H9 (cell line): ENCODE measurements at regions not wholly inside any gene's neighbourhood (a gene's known extent, or its start where the extent isn't known, plus 50 kb on each side); places are given as distances from the start of the nearest gene placed in this dataset.

Source experiments
- DNase-seq: peaks from one replicate; pipeline ENCODE4 v3.0.0-alpha.2; 2017
- H2AFZ ChIP-seq: one replicate; pipeline ENCODE4 v1.6.1; 2013; ENCODE audit warnings: mild to moderate bottlenecking, low read length, control low read depth, moderate library complexity
- H2AK5ac ChIP-seq: 2 replicates; pipeline ENCODE4 v1.6.1; 2013; ENCODE audit warnings: low read length, control low read depth, mixed read lengths; ENCODE audit not compliant: insufficient read length
- H2BK120ac ChIP-seq: one replicate; pipeline ENCODE4 v1.6.1; 2013; ENCODE audit warnings: low read depth, mild to moderate bottlenecking, low read length, control low read depth, inconsistent platforms; ENCODE audit not compliant: poor library complexity, severe bottlenecking
- H2BK12ac ChIP-seq: 2 replicates; pipeline ENCODE4 v1.6.1; 2013; ENCODE audit warnings: low read length, control low read depth, mixed read lengths, low read depth; ENCODE audit not compliant: insufficient read length
- H2BK15ac ChIP-seq: 2 replicates; pipeline ENCODE4 v1.6.1; 2013; ENCODE audit warnings: low read depth, low read length, control low read depth
- H2BK20ac ChIP-seq: one replicate; pipeline ENCODE4 v1.6.1; 2013; ENCODE audit warnings: low read depth, mild to moderate bottlenecking, low read length, control low read depth, inconsistent platforms; ENCODE audit not compliant: poor library complexity, severe bottlenecking
- H2BK5ac ChIP-seq: 2 replicates; pipeline ENCODE4 v1.6.1; 2013; ENCODE audit warnings: low read length, control low read depth, mixed read lengths; ENCODE audit not compliant: insufficient read length
- H3K14ac ChIP-seq: 2 replicates; pipeline ENCODE4 v1.6.1; 2013; ENCODE audit warnings: low read length, control low read depth; ENCODE audit not compliant: insufficient read depth
- H3K18ac ChIP-seq: 2 replicates; pipeline ENCODE4 v1.6.1; 2013; ENCODE audit warnings: low read depth, mild to moderate bottlenecking, mixed read lengths, low read length, control low read depth; ENCODE audit not compliant: insufficient read length
- H3K23ac ChIP-seq: 2 replicates; pipeline ENCODE4 v1.6.1; 2013; ENCODE audit warnings: low read length, control low read depth, mixed read lengths, low read depth; ENCODE audit not compliant: insufficient read length
- H3K23me2 ChIP-seq: 2 replicates; pipeline ENCODE4 v1.6.1; 2013; ENCODE audit warnings: low read depth, mild to moderate bottlenecking, mixed read lengths, low read length, control low read depth; ENCODE audit not compliant: insufficient read length, poor library complexity, severe bottlenecking
- H3K27ac ChIP-seq: 2 replicates; pipeline ENCODE4 v1.5.1; 2013; ENCODE audit warnings: low read length, control low read depth, mixed read lengths, low read depth; ENCODE audit not compliant: insufficient read length
- H3K27me3 ChIP-seq: 2 replicates; pipeline ENCODE4 v1.6.1; 2013; ENCODE audit warnings: low read length, control low read depth, inconsistent platforms; ENCODE audit not compliant: insufficient read depth
- H3K4ac ChIP-seq: 2 replicates; pipeline ENCODE4 v1.6.1; 2013; ENCODE audit warnings: low read depth, mild to moderate bottlenecking, control low read depth, inconsistent platforms, low read length, moderate library complexity
- H3K4me1 ChIP-seq: 2 replicates; pipeline ENCODE4 v1.6.1; 2013; ENCODE audit warnings: low read length, control low read depth, inconsistent platforms; ENCODE audit not compliant: insufficient read depth
- H3K4me2 ChIP-seq: 2 replicates; pipeline ENCODE4 v1.6.1; 2013; ENCODE audit warnings: low read length, control low read depth, mixed read lengths; ENCODE audit not compliant: insufficient read length, insufficient read depth
- H3K56ac ChIP-seq: 2 replicates; pipeline ENCODE4 v1.6.1; 2013; ENCODE audit warnings: low read depth, mild to moderate bottlenecking, mixed read lengths, low read length, control low read depth; ENCODE audit not compliant: insufficient read length
- H3K79me1 ChIP-seq: 2 replicates; pipeline ENCODE4 v1.6.1; 2013; ENCODE audit warnings: low read depth, mild to moderate bottlenecking, moderate library complexity, low read length, control low read depth, inconsistent platforms; ENCODE audit not compliant: insufficient read depth, poor library complexity, severe bottlenecking
- H3K79me2 ChIP-seq: 2 replicates; pipeline ENCODE4 v1.6.1; 2013; ENCODE audit warnings: low read length, control low read depth, inconsistent platforms; ENCODE audit not compliant: insufficient read depth
- H3K9ac ChIP-seq: 2 replicates; pipeline ENCODE4 v1.6.1; 2013; ENCODE audit warnings: low read length, control low read depth, mixed read lengths; ENCODE audit not compliant: insufficient read length; ENCODE audit errors: extremely low read depth
- H3K9me3 ChIP-seq: one replicate; pipeline ENCODE4 v1.6.1; 2013; ENCODE audit warnings: low read depth, low read length, inconsistent platforms; ENCODE audit not compliant: control insufficient read depth
- H3T11ph ChIP-seq: one replicate; pipeline ENCODE4 v1.6.1; 2013; ENCODE audit warnings: mild to moderate bottlenecking, low read length, control low read depth, inconsistent platforms
- H4K20me1 ChIP-seq: one replicate; pipeline ENCODE4 v1.6.1; 2013; ENCODE audit not compliant: control insufficient read depth, insufficient read length, insufficient read depth
- H4K5ac ChIP-seq: 2 replicates; pipeline ENCODE4 v1.6.1; 2013; ENCODE audit warnings: low read depth, mild to moderate bottlenecking, mixed read lengths, low read length, control low read depth; ENCODE audit not compliant: insufficient read length
- H4K8ac ChIP-seq: replicated peaks from 2 replicates; pipeline ENCODE4 v1.6.1; 2013; ENCODE audit warnings: low read length, control low read depth, mixed read lengths, low read depth; ENCODE audit not compliant: insufficient read length
- H4K91ac ChIP-seq: 2 replicates; pipeline ENCODE4 v1.6.1; 2013; ENCODE audit warnings: low read depth, mild to moderate bottlenecking, moderate library complexity, mixed read lengths, low read length, control low read depth; ENCODE audit not compliant: insufficient read length
- H3K27ac Mint-ChIP-seq, 3 experiments: 2 replicates in 2 of 3; 3 replicates in 1 of 3; pipeline ENCODE4 v1.8.0; 2020 to 2021; ENCODE audit warnings: mixed read lengths in 3 of 3, mild to moderate bottlenecking in 1 of 3, moderate library complexity in 1 of 3
- H3K27me3 Mint-ChIP-seq: 2 replicates; pipeline ENCODE4 v1.8.0; 2021; ENCODE audit warnings: low read depth, mild to moderate bottlenecking, moderate library complexity, mixed read lengths
- H3K36me3 Mint-ChIP-seq, 3 experiments: 2 replicates in 2 of 3; 3 replicates in 1 of 3; pipeline ENCODE4 v1.8.0; 2020 to 2021; ENCODE audit warnings: low read depth in 3 of 3, mixed read lengths in 3 of 3; ENCODE audit not compliant: insufficient read depth in 1 of 3
- H3K4me1 Mint-ChIP-seq, 2 experiments: 2 replicates each; pipeline ENCODE4 v1.8.0; 2020; ENCODE audit warnings: mixed read lengths in 2 of 2
- H3K4me3 Mint-ChIP-seq, 2 experiments: 2 replicates in 1 of 2; 3 replicates in 1 of 2; pipeline ENCODE4 v1.8.0; 2020 to 2021; ENCODE audit warnings: mild to moderate bottlenecking in 2 of 2, mixed read lengths in 2 of 2, moderate library complexity in 1 of 2
- H3K9me3 Mint-ChIP-seq, 2 experiments: 2 replicates in 1 of 2; 3 replicates in 1 of 2; pipeline ENCODE4 v1.8.0; 2020; ENCODE audit warnings: mild to moderate bottlenecking in 2 of 2, mixed read lengths in 2 of 2, moderate library complexity in 1 of 2
- CTCF ChIP-seq: fragments of 200-600 bp; sonication (generic); conservative IDR thresholded peaks from 3 replicates; pipeline ENCODE4 v1.8.0; 2021; ENCODE audit warnings: antibody characterized with exemption, mild to moderate bottlenecking
- WGBS: extraction: QIAGEN DNeasy Blood & Tissue Kit; methylation state at CpG from one replicate; pipeline ENCODE4 v1.1.7; 2013; ENCODE audit warnings: missing lambda C conversion rate, low lambda C conversion rate, mixed read lengths; ENCODE audit not compliant: insufficient read length; ENCODE audit errors: extremely low coverage; 5-methylcytosine and 5-hydroxymethylcytosine counted together

GRCh38 chr18:45207328-45207727 is 407.9 kb upstream of the SLC14A2 start:
- Histone ChIP-seq H3K79me1 (no peaks in the 10 kb centered on the region), H3K4ac (no peak overlapping the region), H3K23me2 (no peaks in the 10 kb centered on the region), H2BK120ac (no peak overlapping the region), H2AK5ac (no peak overlapping the region), H3K14ac (no peak overlapping the region), H3K56ac (no peak overlapping the region), H4K5ac (no peak overlapping the region), H2BK15ac (no peak overlapping the region), H4K8ac (no peak overlapping the region), H2BK5ac (no peak overlapping the region), H2AFZ (no peak overlapping the region), H3K4me1 (no peaks in the 10 kb centered on the region), H3K27ac (no peak overlapping the region), H3K4me2 (no peak overlapping the region), H4K20me1 (no peaks in the 10 kb centered on the region), H3K27me3 (no peaks in the 10 kb centered on the region), H3K79me2 (no peaks in the 10 kb centered on the region), H3K9ac (no peak overlapping the region), H3T11ph (no peak overlapping the region), H2BK20ac (no peak overlapping the region), H3K18ac (no peak overlapping the region), H2BK12ac (no peak overlapping the region), H3K9me3 (no peaks in the 10 kb centered on the region), H4K91ac (no peak overlapping the region), H3K23ac (no peak overlapping the region)
- WGBS: 100% methylated on average over 1 of the region's 2 CpGs
- Mint-ChIP-seq H3K4me3 (no peak overlapping the region), H3K36me3 (no peaks in the 10 kb centered on the region), H3K27me3 (no peaks in the 10 kb centered on the region), H3K9me3 (peaks cover 4% of the 10 kb centered on the region in 2 experiments; a peak in 3 of 5 replicates), H3K27ac (no peak overlapping the region), H3K4me1 (peaks cover 0 to 2% of the 10 kb centered on the region in 2 experiments; a peak in 1 of 4 replicates)
- DNase-seq: no peak
- no peak for TF ChIP-seq CTCF
